ENCODE measurements at regions not wholly inside any gene's neighbourhood (a gene's known extent, or its start where the extent isn't known, plus 50 kb on each side); places are given as distances from the start of the nearest gene placed in this dataset.

GRCh38 chr14:83461521-83461920 lies 1927.9 kb upstream of the SEL1L start:
- no peak overlapping the region for H3K4me3 ChIP-seq
- intact Hi-C loops (cut with DNase I), result loop anchor here in 5 of 10 donors (5.0 to 10.0 kb wide), 4 partner anchors 157 to 749 kb away; no protein-coding TSS in a partner anchor
- TF ChIP-seq POLR2A (IDR thresholded peaks at IDR 0.05) (no peak), CTCF (IDR thresholded peaks at IDR 0.05) (no peak)
- DNase-seq (no peak), ATAC-seq (no peak)
- no peaks in the 10 kb centered on the region for H3K4me1 ChIP-seq
- peaks cover 0 to 15% (median 3%) of the 10 kb centered on the region in 12 donors for H3K9me3 ChIP-seq
- no peaks in the 10 kb centered on the region for H3K27me3 ChIP-seq
- 87 to 94% (median 91%) methylated on average over 4 of the region's 4 CpGs for WGBS, 4 donors
- H3K27ac ChIP-seq, result no peak overlapping the region
- H3K36me3 ChIP-seq, result no peaks in the 10 kb centered on the region

GRCh38 chr14:83462759-83463158 lies 1929.1 kb upstream of the SEL1L start:
- Histone ChIP-seq H3K27ac (no peak overlapping the region), H3K4me3 (no peak overlapping the region), H3K36me3 (no peaks in the 10 kb centered on the region), H3K27me3 (no peaks in the 10 kb centered on the region), H3K9me3 (peaks cover 0 to 15% (median 3%) of the 10 kb centered on the region in 12 donors), H3K4me1 (no peaks in the 10 kb centered on the region)
- ATAC-seq (no peak), DNase-seq (no peak)
- 88 to 93% (median 91%) methylated on average over 3 of the region's 3 CpGs for WGBS, 4 donors
- TF ChIP-seq POLR2A (IDR thresholded peaks at IDR 0.05) (no peak), CTCF (IDR thresholded peaks at IDR 0.05) (no peak)
- intact Hi-C loops (cut with DNase I), result loop anchor here in 5 of 10 donors (5.0 to 10.0 kb wide), 4 partner anchors 158 to 750 kb away; no protein-coding TSS in a partner anchor

- Histone ChIP-seq H3K9me3 (peaks cover 0 to 15% (median 3%) of the 10 kb centered on the region in 12 donors), H3K4me1 (no peaks in the 10 kb centered on the region), H3K36me3 (no peaks in the 10 kb centered on the region), H3K27ac (no peak overlapping the region), H3K27me3 (no peaks in the 10 kb centered on the region), H3K4me3 (no peak overlapping the region)
- intact Hi-C loops (cut with DNase I), result loop anchor here in 5 of 10 donors (5.0 to 10.0 kb wide), 4 partner anchors 159 to 751 kb away; no protein-coding TSS in a partner anchor
- peak in 2 of 5 donors; percentile 13 to 19 for DNase-seq
- WGBS, 4 donors, result 46 to 51% (median 50%) methylated on average over 4 of the region's 4 CpGs
- TF ChIP-seq CTCF (IDR thresholded peaks at IDR 0.05), result peak; percentile 44 to 76 (median 64)
- no peak for TF ChIP-seq POLR2A (IDR thresholded peaks at IDR 0.05)
- ATAC-seq, result no peak
Measured at GRCh38 chr14:83463500-83464098, 1929.9 kb upstream of the SEL1L start.

DNA sequence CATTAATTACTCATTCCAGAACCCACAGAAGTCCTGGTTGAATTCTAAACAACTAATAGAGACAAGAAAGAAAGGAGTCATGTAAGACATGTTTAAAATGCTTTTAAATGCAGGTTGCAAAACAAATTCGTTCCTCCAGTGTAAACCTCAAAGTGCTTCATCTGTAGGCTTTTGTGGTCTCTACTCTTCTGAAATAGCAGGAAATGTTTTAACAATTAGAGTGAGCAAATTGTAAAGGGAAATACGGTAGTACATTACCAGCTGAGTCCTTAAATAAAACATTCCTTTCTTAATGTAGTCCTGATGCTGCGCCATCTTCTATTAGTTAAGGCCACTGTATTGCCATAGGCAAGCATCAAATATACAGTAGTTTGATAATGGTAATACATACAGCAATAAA lies 1934.2 kb upstream of the SEL1L start:
- H3K27me3 ChIP-seq, result no peaks in the 10 kb centered on the region
- TF ChIP-seq CTCF (IDR thresholded peaks at IDR 0.05), result no peak
- no peak for TF ChIP-seq POLR2A (IDR thresholded peaks at IDR 0.05)
- H3K4me1 ChIP-seq, result no peaks in the 10 kb centered on the region
- no peak overlapping the region for H3K27ac ChIP-seq
- intact Hi-C loops (cut with DNase I), result loop anchor here in 2 of 10 donors (10.0 kb wide), 2 partner anchors 163 to 173 kb away; no protein-coding TSS in a partner anchor
- ATAC-seq (no peak), DNase-seq (no peak)
- no peaks in the 10 kb centered on the region for H3K9me3 ChIP-seq
- no peaks in the 10 kb centered on the region for H3K36me3 ChIP-seq
- H3K4me3 ChIP-seq, result no peak overlapping the region
- 61 to 72% (median 67%) methylated on average over 3 of the region's 3 CpGs for WGBS, 4 donors
